Muscle layer of duodenum (tissue), 2 donors: ENCODE measurements at regions not wholly inside any gene's neighbourhood (a gene's known extent, or its start where the extent isn't known, plus 50 kb on each side); places are given as distances from the start of the nearest gene placed in this dataset.

Source experiments
- H3K27ac ChIP-seq: one replicate; pipeline ENCODE4 v1.7.0; 2013; ENCODE audit warnings: mild to moderate bottlenecking, low read length
- H3K27me3 ChIP-seq: one replicate; pipeline ENCODE4 v1.7.0; 2013; ENCODE audit warnings: low read depth, mild to moderate bottlenecking, control low read depth, low read length
- H3K36me3 ChIP-seq, 2 donors: one replicate each; pipeline ENCODE4 v1.7.0; 2013; ENCODE audit warnings: low read length in 2 of 2, control low read depth in 1 of 2, mild to moderate bottlenecking in 1 of 2; ENCODE audit not compliant: insufficient read depth in 2 of 2, control insufficient read depth in 1 of 2
- H3K4me1 ChIP-seq, 2 donors: one replicate each; pipeline ENCODE4 v1.7.0; 2013; ENCODE audit warnings: low read length in 2 of 2, mild to moderate bottlenecking in 2 of 2, control low read depth in 1 of 2, moderate library complexity in 1 of 2; ENCODE audit not compliant: insufficient read depth in 2 of 2, control insufficient read depth in 1 of 2
- H3K4me3 ChIP-seq, 2 donors: one replicate each; pipeline ENCODE4 v1.7.0; 2013; ENCODE audit warnings: low read length in 2 of 2, low read depth in 1 of 2, mild to moderate bottlenecking in 1 of 2
- H3K9me3 ChIP-seq, 2 donors: one replicate each; pipeline ENCODE4 v1.7.0; 2013; ENCODE audit warnings: low read length in 2 of 2, control low read depth in 1 of 2, mild to moderate bottlenecking in 1 of 2; ENCODE audit not compliant: control insufficient read depth in 1 of 2
- donor health status: healthy.

GRCh38 chr6:155747491-155747890 is 291.9 kb upstream of the NOX3 start:
- H3K4me3 ChIP-seq, result no peak overlapping the region
- no peaks in the 10 kb centered on the region for H3K4me1 ChIP-seq
- no peak overlapping the region for H3K27ac ChIP-seq
- H3K36me3 ChIP-seq, result no peaks in the 10 kb centered on the region
- H3K9me3 ChIP-seq, result peaks cover 0 to 2% of the 10 kb centered on the region in 2 donors
- no peaks in the 10 kb centered on the region for H3K27me3 ChIP-seq

- Histone ChIP-seq H3K36me3 (no peaks in the 10 kb centered on the region), H3K4me1 (no peaks in the 10 kb centered on the region), H3K4me3 (no peak overlapping the region), H3K27ac (no peak overlapping the region), H3K27me3 (no peaks in the 10 kb centered on the region), H3K9me3 (no peaks in the 10 kb centered on the region)
These were observed 285.3 kb upstream of the NOX3 start for GRCh38 chr6:155740781-155741399.

- H3K9me3 ChIP-seq, result no peaks in the 10 kb centered on the region
- H3K27me3 ChIP-seq, result no peaks in the 10 kb centered on the region
- H3K36me3 ChIP-seq, result no peaks in the 10 kb centered on the region
- H3K4me1 ChIP-seq, result no peaks in the 10 kb centered on the region
- no peak overlapping the region for H3K27ac ChIP-seq
- no peak overlapping the region for H3K4me3 ChIP-seq
These were observed 283.0 kb upstream of the NOX3 start for GRCh38 chr6:155738602-155739105.

- Histone ChIP-seq H3K27me3 (no peaks in the 10 kb centered on the region), H3K4me1 (no peaks in the 10 kb centered on the region), H3K27ac (no peak overlapping the region), H3K36me3 (no peaks in the 10 kb centered on the region), H3K9me3 (no peaks in the 10 kb centered on the region), H3K4me3 (no peak overlapping the region)
These were observed 261.7 kb upstream of the NOX3 start for GRCh38 chr6:155717374-155717773.

GRCh38 chr6:155710704-155711103 is 255.1 kb upstream of the NOX3 start:
- no peaks in the 10 kb centered on the region for H3K27me3 ChIP-seq
- H3K9me3 ChIP-seq, result peaks cover 0 to 4% of the 10 kb centered on the region in 2 donors
- no peak overlapping the region for H3K27ac ChIP-seq
- H3K36me3 ChIP-seq, result no peaks in the 10 kb centered on the region
- H3K4me3 ChIP-seq, result no peak overlapping the region
- no peaks in the 10 kb centered on the region for H3K4me1 ChIP-seq

GRCh38 chr6:155709262-155709661 is 253.6 kb upstream of the NOX3 start:
- H3K27ac ChIP-seq, result no peak overlapping the region
- H3K4me3 ChIP-seq, result no peak overlapping the region

GRCh38 chr6:155708100-155708499 is 252.5 kb upstream of the NOX3 start:
- H3K4me1 ChIP-seq, result no peaks in the 10 kb centered on the region
- H3K4me3 ChIP-seq, result no peak overlapping the region
- H3K36me3 ChIP-seq, result no peaks in the 10 kb centered on the region
- no peak overlapping the region for H3K27ac ChIP-seq
- no peaks in the 10 kb centered on the region for H3K27me3 ChIP-seq
- peaks cover 0 to 4% of the 10 kb centered on the region in 2 donors for H3K9me3 ChIP-seq

More at GRCh38 chr6:155709262-155709661, 253.6 kb upstream of the NOX3 start:
- Histone ChIP-seq H3K36me3 (no peaks in the 10 kb centered on the region), H3K27me3 (no peaks in the 10 kb centered on the region), H3K4me1 (no peaks in the 10 kb centered on the region), H3K9me3 (peaks cover 0 to 4% of the 10 kb centered on the region in 2 donors)

GRCh38 chr6:155706806-155707205 is 251.2 kb upstream of the NOX3 start:
- no peaks in the 10 kb centered on the region for H3K36me3 ChIP-seq
- H3K4me3 ChIP-seq, result no peak overlapping the region
- H3K27ac ChIP-seq, result no peak overlapping the region
- H3K9me3 ChIP-seq, result peaks cover 0 to 4% of the 10 kb centered on the region in 2 donors
- H3K4me1 ChIP-seq, result no peaks in the 10 kb centered on the region
- H3K27me3 ChIP-seq, result no peaks in the 10 kb centered on the region

- no peak overlapping the region for H3K4me3 ChIP-seq
- no peaks in the 10 kb centered on the region for H3K27me3 ChIP-seq
- H3K4me1 ChIP-seq, result no peaks in the 10 kb centered on the region
- no peaks in the 10 kb centered on the region for H3K36me3 ChIP-seq
- H3K9me3 ChIP-seq, result peaks cover 0 to 4% of the 10 kb centered on the region in 2 donors
- H3K27ac ChIP-seq, result no peak overlapping the region
These were observed 250.7 kb upstream of the NOX3 start for GRCh38 chr6:155706341-155706740.

GRCh38 chr6:155701342-155701741 is 245.7 kb upstream of the NOX3 start:
- Histone ChIP-seq H3K4me3 (no peak overlapping the region), H3K27ac (no peak overlapping the region), H3K9me3 (no peaks in the 10 kb centered on the region), H3K36me3 (no peaks in the 10 kb centered on the region), H3K4me1 (no peaks in the 10 kb centered on the region), H3K27me3 (no peaks in the 10 kb centered on the region)

GRCh38 chr6:155695495-155695894 is 239.9 kb upstream of the NOX3 start:
- H3K27ac ChIP-seq, result no peak overlapping the region
- H3K9me3 ChIP-seq, result no peaks in the 10 kb centered on the region
- H3K4me1 ChIP-seq, result no peaks in the 10 kb centered on the region
- H3K36me3 ChIP-seq, result no peaks in the 10 kb centered on the region
- H3K27me3 ChIP-seq, result no peaks in the 10 kb centered on the region
- H3K4me3 ChIP-seq, result no peak overlapping the region

- Histone ChIP-seq H3K9me3 (no peaks in the 10 kb centered on the region), H3K36me3 (no peaks in the 10 kb centered on the region), H3K4me1 (no peaks in the 10 kb centered on the region), H3K4me3 (no peak overlapping the region), H3K27me3 (no peaks in the 10 kb centered on the region), H3K27ac (no peak overlapping the region)
These were observed 238.8 kb upstream of the NOX3 start for GRCh38 chr6:155694419-155694790.
